GM19438 (cell line): ENCODE measurements at regions not wholly inside any gene's neighbourhood (a gene's known extent, or its start where the extent isn't known, plus 50 kb on each side); places are given as distances from the start of the nearest gene placed in this dataset.
"Not testable (repeated sequence)": the region's sequence is repeated elsewhere in the genome, so short reads cannot be mapped to it uniquely, and the experiment has no call there.

Source experiments
- ATAC-seq: cut with Tn5 transposase; IDR thresholded peaks from one replicate; pipeline ENCODE4 v1.9.1; 2021; ENCODE audit warnings: low read depth; ENCODE audit not compliant: unreplicated experiment

- ATAC-seq, result peak; percentile 97
These were observed 130.1 kb upstream of the ASCC3 start for GRCh38 chr6:101011186-101011585.

GRCh38 chr6:101013612-101014195 is 132.6 kb upstream of the ASCC3 start:
- ATAC-seq, result no peak

GRCh38 chr6:101015541-101015940 is 134.4 kb upstream of the ASCC3 start:
- no peak for ATAC-seq

- ATAC-seq, result no peak
These were observed 135.0 kb upstream of the ASCC3 start for GRCh38 chr6:101016163-101016562.

GRCh38 chr6:101018157-101018556 is 137.0 kb upstream of the ASCC3 start:
- no peak for ATAC-seq

- ATAC-seq, result no peak
These were observed 140.4 kb upstream of the ASCC3 start for GRCh38 chr6:101021504-101021903.

GRCh38 chr6:101042966-101043365 is 161.8 kb upstream of the ASCC3 start:
- no peak for ATAC-seq

- ATAC-seq, result no peak
These were observed 177.2 kb upstream of the ASCC3 start for GRCh38 chr6:101058296-101058695.

GRCh38 chr6:101066481-101066880 is 185.4 kb upstream of the ASCC3 start:
- ATAC-seq, result no peak

- no peak for ATAC-seq
These were observed 188.2 kb upstream of the ASCC3 start for GRCh38 chr6:101069191-101069795.

- ATAC-seq, result no peak
These were observed 189.0 kb upstream of the ASCC3 start for GRCh38 chr6:101070044-101070608.

GRCh38 chr6:101077344-101077743 is 196.2 kb upstream of the ASCC3 start:
- no peak for ATAC-seq

GRCh38 chr6:101079696-101080270 is 198.7 kb upstream of the ASCC3 start:
- no peak for ATAC-seq

- ATAC-seq, result no peak
These were observed 199.5 kb upstream of the ASCC3 start for GRCh38 chr6:101080597-101080996.

GRCh38 chr6:101083533-101084175 is 202.5 kb upstream of the ASCC3 start:
- ATAC-seq, result no peak

GRCh38 chr6:101085327-101085726 is 204.2 kb upstream of the ASCC3 start:
- no peak for ATAC-seq

- ATAC-seq, result no peak
These were observed 205.3 kb upstream of the ASCC3 start for GRCh38 chr6:101086473-101086872.

GRCh38 chr6:101088594-101088993 is 207.5 kb upstream of the ASCC3 start:
- ATAC-seq, result no peak

- ATAC-seq, result no peak
These were observed 208.5 kb upstream of the ASCC3 start for GRCh38 chr6:101089640-101090039.

- ATAC-seq, result no peak
These were observed 209.2 kb upstream of the ASCC3 start for GRCh38 chr6:101090281-101090680.

GRCh38 chr6:101098605-101099004 is 217.5 kb upstream of the ASCC3 start:
- ATAC-seq, result not testable (repeated sequence)
